HUES48 (cell line): ENCODE measurements at regions not wholly inside any gene's neighbourhood (a gene's known extent, or its start where the extent isn't known, plus 50 kb on each side); places are given as distances from the start of the nearest gene placed in this dataset.
"Not testable (repeated sequence)": the region's sequence is repeated elsewhere in the genome, so short reads cannot be mapped to it uniquely, and the experiment has no call there.

Source experiments
- H3K27ac ChIP-seq: one replicate; pipeline ENCODE4 v1.7.0; 2013; ENCODE audit warnings: low read depth, low read length, inconsistent platforms
- H3K27me3 ChIP-seq: 2 replicates; pipeline ENCODE4 v1.6.1; 2013; ENCODE audit warnings: mild to moderate bottlenecking, low read length; ENCODE audit not compliant: control insufficient read depth, insufficient read depth
- H3K36me3 ChIP-seq: 2 replicates; pipeline ENCODE4 v1.6.1; 2013; ENCODE audit warnings: low read length; ENCODE audit not compliant: control insufficient read depth, insufficient read depth
- H3K4me1 ChIP-seq: 2 replicates; pipeline ENCODE4 v1.6.1; 2013; ENCODE audit warnings: mild to moderate bottlenecking, low read length; ENCODE audit not compliant: control insufficient read depth, insufficient read depth
- H3K4me3 ChIP-seq: 2 replicates; pipeline ENCODE4 v1.5.1; 2013; ENCODE audit warnings: mild to moderate bottlenecking, low read depth, low read length
- H3K9ac ChIP-seq: 2 replicates; pipeline ENCODE4 v1.6.1; 2013; ENCODE audit warnings: mild to moderate bottlenecking, low read depth, low read length, moderate library complexity
- H3K9me3 ChIP-seq: 2 replicates; pipeline ENCODE4 v1.6.1; 2013; ENCODE audit warnings: low read length; ENCODE audit not compliant: control insufficient read depth, insufficient read depth

GRCh38 chr3:25844891-25845290 lies 55.0 kb downstream of the OXSM start:
- H3K27me3 ChIP-seq, result no peaks in the 10 kb centered on the region
- no peaks in the 10 kb centered on the region for H3K36me3 ChIP-seq
- no peak overlapping the region for H3K4me3 ChIP-seq

GRCh38 chr3:25846282-25846681 lies 56.4 kb downstream of the OXSM start:
- Histone ChIP-seq H3K4me3 (no peak overlapping the region), H3K36me3 (no peaks in the 10 kb centered on the region), H3K9me3 (no peaks in the 10 kb centered on the region), H3K27ac (no peak overlapping the region), H3K4me1 (no peaks in the 10 kb centered on the region), H3K9ac (no peak overlapping the region), H3K27me3 (no peaks in the 10 kb centered on the region)

More at GRCh38 chr3:25844891-25845290, 55.0 kb downstream of the OXSM start:
- Histone ChIP-seq H3K9ac (no peak overlapping the region), H3K4me1 (no peaks in the 10 kb centered on the region), H3K27ac (no peak overlapping the region), H3K9me3 (no peaks in the 10 kb centered on the region)

GRCh38 chr3:25849091-25849490 lies 59.2 kb downstream of the OXSM start:
- Histone ChIP-seq H3K9me3 (no peaks in the 10 kb centered on the region), H3K9ac (no peak overlapping the region), H3K27me3 (no peaks in the 10 kb centered on the region), H3K4me3 (no peak overlapping the region), H3K36me3 (no peaks in the 10 kb centered on the region), H3K4me1 (no peaks in the 10 kb centered on the region), H3K27ac (no peak overlapping the region)

DNA sequence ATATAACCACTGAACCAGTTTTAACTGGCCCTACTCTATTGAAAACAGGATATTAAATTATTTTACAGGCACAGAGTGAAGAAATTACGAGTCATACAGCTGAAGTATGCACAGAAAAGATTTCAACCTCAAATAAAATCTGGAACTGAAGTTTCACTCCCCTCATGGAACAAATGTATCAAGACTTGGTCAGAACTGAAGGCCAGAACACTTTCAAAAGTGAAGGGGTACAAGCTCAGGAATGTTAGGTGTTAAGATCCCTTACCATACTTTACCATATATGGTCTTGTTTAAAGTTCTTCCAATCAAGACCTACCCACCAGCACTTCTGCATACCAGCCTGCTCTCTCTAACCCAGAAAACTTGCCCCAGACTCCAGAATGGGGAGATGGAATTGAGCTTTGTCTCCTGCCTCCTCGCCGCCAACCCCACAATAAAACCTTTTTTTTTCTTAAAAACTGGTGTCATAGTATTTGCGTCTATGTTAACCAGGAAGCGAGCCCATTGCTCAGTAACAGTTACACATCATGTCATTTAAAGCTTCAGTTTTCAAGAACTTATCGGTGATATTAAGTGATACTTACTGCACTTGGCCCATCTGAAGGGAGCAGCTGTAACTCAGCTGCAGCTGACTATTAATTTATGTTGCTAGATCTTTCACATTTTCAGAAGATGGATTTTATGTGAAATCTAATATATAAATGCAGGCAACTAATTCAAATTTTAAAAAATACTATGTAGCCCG lies 59.9 kb downstream of the OXSM start:
- H3K4me1 ChIP-seq, result no peaks in the 10 kb centered on the region
- no peaks in the 10 kb centered on the region for H3K36me3 ChIP-seq
- H3K27ac ChIP-seq, result no peak overlapping the region
- H3K4me3 ChIP-seq, result no peak overlapping the region
- no peak overlapping the region for H3K9ac ChIP-seq
- no peaks in the 10 kb centered on the region for H3K27me3 ChIP-seq
- H3K9me3 ChIP-seq, result no peaks in the 10 kb centered on the region

DNA sequence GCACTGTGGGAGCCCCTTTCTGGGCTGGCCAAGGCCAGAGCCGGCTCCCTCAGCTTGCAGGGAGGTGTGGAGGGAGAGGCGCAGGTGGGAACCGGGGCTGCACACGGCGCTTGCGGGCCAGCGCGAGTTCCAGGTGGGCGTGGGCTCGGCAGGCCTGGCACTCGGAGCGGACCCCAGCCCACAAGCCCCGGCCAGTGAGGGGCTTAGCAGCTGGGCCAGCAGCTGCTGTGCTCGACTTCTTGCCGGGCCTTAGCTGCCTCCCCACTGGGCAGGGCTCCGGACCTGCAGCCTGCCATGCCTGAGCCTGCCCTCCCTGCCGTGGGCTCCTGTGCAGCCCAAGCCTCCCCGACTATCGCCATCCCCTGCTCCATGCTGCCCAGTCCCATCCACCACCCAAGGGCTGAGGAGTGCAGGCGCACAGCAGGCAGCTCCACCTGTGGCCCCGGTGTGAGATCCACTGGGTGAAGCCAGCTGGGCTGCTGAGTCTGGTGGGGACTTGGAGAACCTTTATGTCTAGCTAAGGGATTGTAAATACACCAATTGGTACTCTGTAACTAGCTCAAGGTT lies 61.9 kb downstream of the OXSM start:
- H3K4me3 ChIP-seq, H3K9me3 ChIP-seq, H3K27me3 ChIP-seq, H3K9ac ChIP-seq, H3K36me3 ChIP-seq, H3K27ac ChIP-seq, H3K4me1 ChIP-seq: not testable (repeated sequence)

DNA sequence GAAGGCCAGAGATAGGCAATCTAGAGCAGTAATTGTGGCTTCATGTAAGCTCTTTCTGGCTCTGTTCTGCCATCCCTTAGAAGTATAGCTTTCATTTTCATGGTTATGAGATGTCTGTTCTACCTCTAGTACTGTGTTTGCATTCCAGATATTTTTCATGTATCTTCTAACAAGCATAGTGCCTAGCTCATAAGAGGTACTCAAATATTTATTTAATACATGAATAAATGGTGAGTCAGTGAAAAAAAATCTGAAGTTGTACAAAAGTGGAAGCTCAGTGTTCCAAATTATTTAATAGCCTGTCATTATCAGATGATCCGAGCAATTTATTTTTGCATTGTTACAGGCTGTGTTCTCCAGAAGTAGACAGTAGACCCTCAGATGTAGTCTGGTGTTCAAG lies 64.3 kb downstream of the OXSM start:
- H3K27me3 ChIP-seq, result no peaks in the 10 kb centered on the region
- no peaks in the 10 kb centered on the region for H3K9me3 ChIP-seq
- H3K4me3 ChIP-seq, result no peak overlapping the region
- H3K36me3 ChIP-seq, result no peaks in the 10 kb centered on the region
- no peak overlapping the region for H3K9ac ChIP-seq
- no peak overlapping the region for H3K27ac ChIP-seq
- peaks cover 18% of the 10 kb centered on the region for H3K4me1 ChIP-seq

GRCh38 chr3:25854635-25855034 lies 64.7 kb downstream of the OXSM start:
- H3K27ac ChIP-seq, result no peak overlapping the region
- H3K4me1 ChIP-seq, result peaks cover 20% of the 10 kb centered on the region
- no peaks in the 10 kb centered on the region for H3K9me3 ChIP-seq
- H3K9ac ChIP-seq, result no peak overlapping the region
- H3K36me3 ChIP-seq, result no peaks in the 10 kb centered on the region
- H3K27me3 ChIP-seq, result no peaks in the 10 kb centered on the region
- no peak overlapping the region for H3K4me3 ChIP-seq

GRCh38 chr3:25855266-25855784 lies 65.4 kb downstream of the OXSM start:
- H3K4me1 ChIP-seq, result peaks cover 23% of the 10 kb centered on the region
- no peaks in the 10 kb centered on the region for H3K27me3 ChIP-seq
- no peaks in the 10 kb centered on the region for H3K36me3 ChIP-seq
- no peak overlapping the region for H3K4me3 ChIP-seq
- peaks cover 4% of the 10 kb centered on the region; the same call in 1 of the 2 replicates for H3K9me3 ChIP-seq
- no peak overlapping the region for H3K27ac ChIP-seq
- no peak overlapping the region for H3K9ac ChIP-seq

GRCh38 chr3:25856902-25857518 lies 67.1 kb downstream of the OXSM start:
- no peak overlapping the region for H3K9ac ChIP-seq
- peaks cover 8% of the 10 kb centered on the region; the same call in 1 of the 2 replicates for H3K9me3 ChIP-seq
- no peak overlapping the region for H3K27ac ChIP-seq
- H3K4me3 ChIP-seq, result no peak overlapping the region
- H3K36me3 ChIP-seq, result no peaks in the 10 kb centered on the region
- H3K4me1 ChIP-seq, result peaks cover 23% of the 10 kb centered on the region
- no peaks in the 10 kb centered on the region for H3K27me3 ChIP-seq

DNA sequence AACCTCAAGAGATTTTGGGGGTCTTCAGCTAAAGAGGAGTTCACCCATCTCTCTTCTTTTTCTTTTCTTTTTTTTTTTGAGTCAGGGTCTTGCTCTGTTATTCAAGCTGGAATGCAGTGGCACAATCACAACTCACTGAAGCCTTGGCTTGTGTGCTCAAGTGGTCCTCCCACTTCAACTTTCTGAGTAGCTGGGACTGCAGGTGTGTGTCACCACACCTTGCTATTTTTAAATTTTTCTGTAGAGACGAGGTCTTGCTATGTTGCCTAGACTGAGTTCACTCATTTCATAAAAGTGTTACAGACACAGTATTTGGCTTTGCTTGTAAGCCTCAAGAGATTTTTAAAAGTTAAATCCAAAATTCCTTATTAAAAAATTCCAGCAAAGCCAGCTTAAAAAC lies 71.7 kb downstream of the OXSM start:
- Histone ChIP-seq H3K27ac (no peak overlapping the region), H3K4me3 (no peak overlapping the region), H3K9me3 (peaks cover 8% of the 10 kb centered on the region; the same call in 1 of the 2 replicates), H3K36me3 (no peaks in the 10 kb centered on the region), H3K27me3 (no peaks in the 10 kb centered on the region), H3K4me1 (peaks cover 28% of the 10 kb centered on the region), H3K9ac (no peak overlapping the region)

DNA sequence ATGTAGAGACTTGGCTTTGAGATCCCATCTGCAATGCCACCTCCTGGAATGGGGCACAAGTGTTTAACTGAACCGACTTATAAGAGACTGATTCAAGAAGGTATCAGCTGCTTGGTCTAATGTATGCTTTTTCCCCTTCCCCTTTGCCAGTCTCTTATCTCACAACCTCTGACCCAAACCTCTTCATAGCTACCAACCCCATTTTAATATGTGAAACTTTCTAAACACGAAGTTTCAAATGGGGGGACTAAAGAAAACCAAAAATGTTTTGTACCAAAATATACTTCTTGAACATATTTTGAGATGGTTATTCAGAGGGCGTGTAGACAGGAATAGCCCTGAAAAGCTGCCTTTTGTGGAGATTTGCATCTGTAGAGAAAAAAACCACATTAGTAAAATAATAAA lies 73.1 kb downstream of the OXSM start:
- Histone ChIP-seq H3K36me3 (no peaks in the 10 kb centered on the region), H3K4me3 (no peak overlapping the region), H3K27ac (no peak overlapping the region), H3K9ac (no peak overlapping the region), H3K4me1 (peaks cover 17% of the 10 kb centered on the region), H3K27me3 (no peaks in the 10 kb centered on the region), H3K9me3 (peaks cover 8% of the 10 kb centered on the region; the same call in 1 of the 2 replicates)
